GM21619 (cell line): ENCODE measurements at regions not wholly inside any gene's neighbourhood (a gene's known extent, or its start where the extent isn't known, plus 50 kb on each side); places are given as distances from the start of the nearest gene placed in this dataset.

Source experiments
- ATAC-seq: cut with Tn5 transposase; IDR thresholded peaks from one replicate; pipeline ENCODE4 v1.9.1; 2021; ENCODE audit not compliant: unreplicated experiment

GRCh38 chr13:34842466-34842865, 99.6 kb upstream of the NBEA start:
- no peak for ATAC-seq

DNA sequence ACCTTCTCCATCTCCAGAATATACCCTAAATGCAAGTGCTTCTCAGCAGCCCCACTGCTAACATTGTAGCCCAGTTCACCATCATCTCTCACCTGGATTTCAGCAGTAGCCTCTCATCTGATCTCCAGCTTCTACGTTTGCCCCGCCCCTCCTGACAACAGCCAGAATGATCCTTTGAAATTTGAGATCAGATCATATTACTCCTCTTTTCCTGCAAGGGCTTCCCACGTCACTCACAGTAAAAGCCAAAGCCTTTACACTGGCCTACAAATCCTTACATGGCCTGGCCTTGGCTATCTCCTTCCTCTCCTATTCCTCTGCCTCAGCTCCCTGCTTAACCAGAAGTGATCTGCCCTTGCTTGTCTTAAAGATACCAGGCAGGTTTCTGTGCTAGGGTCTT, 94.3 kb upstream of the NBEA start:
- no peak for ATAC-seq

GRCh38 chr13:34849406-34849805, 92.7 kb upstream of the NBEA start:
- ATAC-seq = no peak

DNA sequence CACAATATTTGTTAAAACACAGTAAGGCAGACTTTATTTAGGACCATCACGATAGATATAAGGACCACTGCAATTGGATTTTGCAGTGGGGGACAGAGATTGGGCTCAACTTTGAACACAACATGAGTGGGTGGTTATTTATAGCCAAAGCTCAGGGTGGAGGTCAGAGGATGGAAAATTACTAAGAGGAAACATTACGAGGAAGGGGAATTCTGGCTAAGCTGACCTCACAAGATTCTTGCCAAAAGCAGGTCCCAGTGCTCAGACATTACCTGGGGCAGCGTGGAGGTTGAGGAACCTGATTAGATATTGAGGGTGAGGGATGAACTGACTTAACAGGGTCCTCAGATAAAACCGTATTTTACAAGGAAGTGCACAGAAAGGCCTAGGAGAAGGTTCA, 88.9 kb upstream of the NBEA start:
- ATAC-seq = no peak

DNA sequence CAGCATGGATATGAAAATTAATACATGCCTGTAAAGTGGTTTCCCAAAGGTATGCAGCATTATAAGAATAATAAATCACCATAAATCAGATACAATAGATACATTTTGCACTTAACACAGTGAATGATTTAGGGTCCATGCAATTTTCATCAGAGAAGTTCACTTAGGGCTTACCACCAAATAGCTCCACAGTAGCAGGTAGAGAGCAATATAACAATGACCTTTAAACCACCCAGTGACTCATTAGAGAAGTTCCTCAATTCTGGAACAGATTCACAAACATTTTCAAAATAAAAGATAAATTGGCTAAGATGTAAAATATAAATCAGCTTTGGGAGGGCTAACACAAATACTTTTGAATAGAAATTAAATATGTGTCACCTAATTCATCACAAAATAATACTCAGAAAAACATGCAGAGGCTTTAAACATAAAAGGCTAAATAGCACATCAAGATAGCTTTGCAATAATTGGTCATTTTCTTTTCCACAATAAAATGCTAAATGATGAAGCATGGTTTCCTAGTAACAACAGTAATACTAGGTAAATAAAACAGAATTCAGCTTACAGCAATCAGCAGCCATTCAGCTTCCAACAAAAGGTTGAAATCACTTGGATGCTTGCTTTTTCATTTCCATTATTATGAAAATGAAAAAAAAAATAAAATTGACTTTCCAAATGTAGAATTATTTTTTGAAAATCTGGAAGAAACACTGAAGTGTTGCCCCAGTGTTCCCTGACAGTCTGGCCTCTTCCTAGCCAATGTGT, 84.3 kb upstream of the NBEA start:
- no peak for ATAC-seq

GRCh38 chr13:34862311-34862710, 79.8 kb upstream of the NBEA start:
- ATAC-seq = no peak

GRCh38 chr13:34862716-34863115, 79.4 kb upstream of the NBEA start:
- no peak for ATAC-seq

DNA sequence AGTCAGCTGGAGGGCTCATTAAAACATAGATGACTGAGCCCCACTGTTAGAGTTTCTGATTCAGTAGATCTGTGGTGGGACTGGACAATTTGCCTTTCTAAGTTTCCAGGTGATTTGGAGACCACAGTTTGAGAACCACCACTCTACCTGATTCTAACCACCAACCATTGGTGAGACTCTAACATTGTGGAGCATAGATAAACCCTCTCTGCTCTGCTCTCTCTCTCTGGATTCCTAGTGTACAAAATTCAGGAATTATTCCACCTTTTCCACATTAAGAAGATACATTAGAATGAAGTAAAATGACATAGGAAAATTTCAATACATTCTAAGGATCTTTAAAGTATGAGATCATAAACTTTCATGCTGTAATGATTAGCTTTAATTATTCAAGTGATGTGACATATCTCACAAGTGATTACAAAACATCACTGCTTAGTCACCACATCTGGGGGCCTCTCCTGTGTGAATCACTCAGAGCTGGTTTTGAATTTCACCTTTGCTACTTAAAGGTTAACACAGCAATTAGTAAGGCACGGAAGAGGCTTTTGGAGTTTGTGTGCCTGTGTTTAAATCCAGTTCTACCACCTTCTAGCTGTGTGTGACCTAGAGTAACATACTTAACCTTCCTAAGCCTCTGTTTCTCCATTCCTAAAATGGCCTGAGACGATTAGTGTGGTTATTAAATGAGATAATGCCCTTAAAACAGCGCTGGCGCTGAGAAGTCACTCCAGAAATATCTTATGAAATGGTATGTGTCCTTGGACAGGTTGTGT, 78.5 kb upstream of the NBEA start:
- ATAC-seq = no peak

GRCh38 chr13:34864671-34865070, 77.4 kb upstream of the NBEA start:
- no peak for ATAC-seq

- ATAC-seq = no peak
Measured at GRCh38 chr13:34867590-34867989, 74.5 kb upstream of the NBEA start.

GRCh38 chr13:34868733-34869132, 73.3 kb upstream of the NBEA start:
- ATAC-seq = no peak

DNA sequence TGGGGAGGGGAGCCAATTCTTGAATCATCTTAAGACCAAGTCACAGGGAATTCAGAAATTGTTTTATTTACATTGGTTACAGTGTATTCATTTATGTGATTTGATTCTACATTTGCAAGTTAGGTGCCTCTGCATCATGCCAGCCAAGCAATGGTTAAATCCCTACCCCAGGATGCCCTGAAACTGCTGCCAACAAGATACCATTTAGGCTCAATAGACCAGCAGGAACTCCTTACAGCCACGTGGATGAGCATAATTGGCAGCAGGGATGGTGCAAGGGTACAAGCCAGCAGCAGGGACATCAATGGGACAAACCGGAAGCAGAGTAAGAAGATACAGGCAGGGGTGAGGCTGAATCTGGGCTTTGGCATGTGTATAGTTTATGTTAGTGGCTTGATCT, 72.4 kb upstream of the NBEA start:
- no peak for ATAC-seq

- ATAC-seq = no peak
Measured at GRCh38 chr13:34878329-34878728, 63.7 kb upstream of the NBEA start.

GRCh38 chr13:34879851-34880250, 62.2 kb upstream of the NBEA start:
- no peak for ATAC-seq

GRCh38 chr13:34881494-34881893, 60.6 kb upstream of the NBEA start:
- no peak for ATAC-seq

- no peak for ATAC-seq
Measured at GRCh38 chr13:34883396-34883795, 58.7 kb upstream of the NBEA start.

DNA sequence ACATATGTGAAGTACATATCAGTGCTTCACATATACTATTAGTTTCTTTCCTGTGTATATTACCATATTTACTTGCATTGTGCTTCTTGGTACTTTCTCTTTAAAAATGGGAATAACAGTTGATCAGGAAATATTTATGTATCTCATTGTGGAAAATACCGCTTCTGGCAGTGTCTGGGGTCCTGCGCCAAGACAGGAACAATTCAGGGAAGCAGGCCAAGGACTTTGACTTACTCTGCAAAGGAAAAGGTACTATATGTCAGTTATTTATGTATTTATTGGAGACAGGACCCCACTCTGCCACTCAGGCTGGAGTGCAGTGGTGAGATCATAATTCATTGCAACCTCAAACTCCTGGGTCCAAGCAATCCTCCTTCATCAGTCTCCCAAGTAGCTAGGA, 57.7 kb upstream of the NBEA start:
- no peak for ATAC-seq

DNA sequence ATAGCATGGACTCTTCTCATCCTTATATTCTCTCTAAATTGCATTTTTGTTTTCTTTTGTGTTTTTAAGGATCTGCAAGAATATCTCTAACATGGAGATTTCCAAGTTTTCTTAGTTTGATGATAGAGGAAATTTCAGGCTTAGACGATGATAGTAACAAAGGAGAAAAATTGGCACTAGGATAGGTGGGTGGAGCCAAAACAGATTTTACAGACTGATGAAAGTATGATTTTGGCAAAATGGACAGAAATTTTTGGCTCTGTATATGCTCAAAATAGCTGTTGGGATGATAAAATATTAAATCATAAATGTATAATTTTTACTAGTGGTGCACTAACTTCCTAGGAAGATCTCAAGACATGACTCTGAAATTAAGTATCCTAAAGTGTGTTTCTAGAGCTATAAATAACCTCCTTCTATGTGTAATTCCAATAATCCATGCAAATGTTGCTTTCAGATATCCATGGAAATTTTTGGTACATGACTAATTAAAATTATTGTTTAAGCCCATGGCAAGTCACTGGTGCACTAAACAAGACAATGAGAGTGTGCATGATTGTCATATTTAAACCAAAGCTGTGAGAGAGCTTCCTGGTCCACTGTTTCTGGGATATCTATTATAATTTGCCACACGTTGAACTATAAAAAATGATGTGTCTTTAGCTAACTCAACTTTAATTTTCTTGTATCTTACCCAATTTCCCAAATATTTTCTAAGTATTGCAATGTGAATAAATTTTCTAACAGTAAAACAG, 55.8 kb upstream of the NBEA start:
- ATAC-seq = no peak

- no peak for ATAC-seq
Measured at GRCh38 chr13:34886987-34887386, 55.1 kb upstream of the NBEA start.
